Smooth muscle cell (in vitro differentiated cells): ENCODE measurements at regions not wholly inside any gene's neighbourhood (a gene's known extent, or its start where the extent isn't known, plus 50 kb on each side); places are given as distances from the start of the nearest gene placed in this dataset.

Experiments used
- DNase-seq: peaks from one replicate; lab custom pipeline; 2025; ENCODE audit not compliant: unreplicated experiment; lab: John Stamatoyannopoulos, UW
- H2AFZ ChIP-seq: fragments of 200-600 bp; sonication (generic); 2 replicates; pipeline ENCODE4 v1.6.0; 2016; ENCODE audit warnings: antibody characterized with exemption, low read depth, mild to moderate bottlenecking
- H3F3A ChIP-seq: fragments of 200-600 bp; sonication (generic); 2 replicates; pipeline ENCODE4 v1.6.0; 2017; ENCODE audit warnings: antibody characterized with exemption, low read depth
- H3K27ac ChIP-seq: fragments of 200-600 bp; sonication (generic); 2 replicates; pipeline ENCODE4 v1.5.1; 2016; ENCODE audit warnings: low read depth, mild to moderate bottlenecking
- H3K27me3 ChIP-seq: fragments of 200-600 bp; sonication (generic); 2 replicates; pipeline ENCODE4 v1.6.1; 2016; ENCODE audit warnings: low read depth, mild to moderate bottlenecking
- H3K36me3 ChIP-seq: fragments of 200-600 bp; sonication (generic); 2 replicates; pipeline ENCODE4 v1.5.1; 2016; ENCODE audit warnings: low read depth
- H3K4me1 ChIP-seq: fragments of 200-600 bp; sonication (generic); 2 replicates; pipeline ENCODE4 v1.5.1; 2016; ENCODE audit warnings: low read depth
- H3K4me2 ChIP-seq: fragments of 200-600 bp; sonication (generic); 2 replicates; pipeline ENCODE4 v1.6.0; 2016; ENCODE audit warnings: mild to moderate bottlenecking
- H3K4me3 ChIP-seq: fragments of 200-600 bp; sonication (generic); 2 replicates; pipeline ENCODE4 v1.5.1; 2016; ENCODE audit warnings: mild to moderate bottlenecking
- H3K79me2 ChIP-seq: fragments of 200-600 bp; sonication (generic); 2 replicates; pipeline ENCODE4 v1.6.0; 2016; ENCODE audit warnings: low read depth, mild to moderate bottlenecking
- H3K9ac ChIP-seq: fragments of 200-600 bp; sonication (generic); 2 replicates; pipeline ENCODE4 v1.6.0; 2016; ENCODE audit warnings: low read depth
- H3K9me3 ChIP-seq: fragments of 200-600 bp; sonication (generic); replicated peaks from 2 replicates; pipeline ENCODE4 v1.5.1; 2016; ENCODE audit warnings: low read depth
- H4K20me1 ChIP-seq: fragments of 200-600 bp; sonication (generic); 2 replicates; pipeline ENCODE4 v1.6.0; 2016; ENCODE audit warnings: low read depth
- CTCF ChIP-seq: fragments of 200-600 bp; sonication (generic); IDR thresholded peaks from 2 replicates; pipeline ENCODE4 v1.5.1; 2017; ENCODE audit warnings: borderline replicate concordance, mild to moderate bottlenecking, antibody characterized with exemption; ENCODE audit not compliant: insufficient read depth, poor library complexity, severe bottlenecking
- WGBS: methylation state at CpG from one replicate; pipeline ENCODE4 v1.1.7; 2016; ENCODE audit warnings: low lambda C conversion rate; 5-methylcytosine and 5-hydroxymethylcytosine counted together

GRCh38 chr5:153926201-153926600 lies 112.5 kb downstream of the FAM114A2 start:
- Histone ChIP-seq H3K36me3 (no peaks in the 10 kb centered on the region), H3K4me1 (no peaks in the 10 kb centered on the region), H3K79me2 (no peaks in the 10 kb centered on the region), H3K27me3 (no peaks in the 10 kb centered on the region), H3K9me3 (no peaks in the 10 kb centered on the region), H3K27ac (no peak overlapping the region), H4K20me1 (no peaks in the 10 kb centered on the region), H3F3A (no peaks in the 10 kb centered on the region), H3K9ac (no peak overlapping the region), H3K4me3 (no peak overlapping the region), H2AFZ (no peak overlapping the region), H3K4me2 (no peak overlapping the region)
- no peak for TF ChIP-seq CTCF
- no peak for DNase-seq

- Histone ChIP-seq H3K27ac (no peak overlapping the region), H3K4me1 (no peaks in the 10 kb centered on the region), H3K79me2 (no peaks in the 10 kb centered on the region), H3K27me3 (no peaks in the 10 kb centered on the region), H3K36me3 (no peaks in the 10 kb centered on the region), H3F3A (no peaks in the 10 kb centered on the region), H2AFZ (no peak overlapping the region), H3K9ac (no peak overlapping the region), H3K4me3 (no peak overlapping the region), H3K4me2 (no peak overlapping the region), H3K9me3 (no peaks in the 10 kb centered on the region), H4K20me1 (no peaks in the 10 kb centered on the region)
- TF ChIP-seq CTCF: no peak
- no peak for DNase-seq
- WGBS: 81% methylated on average over 1 of the region's 1 CpG
These were observed 119.5 kb downstream of the FAM114A2 start for GRCh38 chr5:153919161-153919560.

- H2AFZ ChIP-seq: no peak overlapping the region
- no peak for DNase-seq
- no peak for TF ChIP-seq CTCF
These were observed 131.4 kb downstream of the FAM114A2 start for GRCh38 chr5:153907170-153907775.

GRCh38 chr5:153905219-153905618 lies 133.5 kb downstream of the FAM114A2 start:
- Histone ChIP-seq H3K27me3 (peaks cover 4% of the 10 kb centered on the region), H3K27ac (no peak overlapping the region), H3K4me1 (peaks cover 5% of the 10 kb centered on the region), H3F3A (no peaks in the 10 kb centered on the region), H3K4me3 (no peak overlapping the region), H2AFZ (no peak overlapping the region), H3K36me3 (no peaks in the 10 kb centered on the region), H3K9me3 (no peaks in the 10 kb centered on the region), H4K20me1 (no peaks in the 10 kb centered on the region), H3K4me2 (no peak overlapping the region), H3K9ac (no peak overlapping the region), H3K79me2 (no peaks in the 10 kb centered on the region)
- TF ChIP-seq CTCF: no peak
- WGBS: 95% methylated on average over 1 of the region's 1 CpG
- no peak for DNase-seq

More at GRCh38 chr5:153907170-153907775, 131.4 kb downstream of the FAM114A2 start:
- no peaks in the 10 kb centered on the region for H3K36me3 ChIP-seq
- H3K9me3 ChIP-seq: no peaks in the 10 kb centered on the region
- no peak overlapping the region for H3K4me2 ChIP-seq
- H3K4me3 ChIP-seq: no peak overlapping the region
- no peak overlapping the region for H3K9ac ChIP-seq
- H3K79me2 ChIP-seq: no peaks in the 10 kb centered on the region
- no peaks in the 10 kb centered on the region for H3F3A ChIP-seq
- no peaks in the 10 kb centered on the region for H3K4me1 ChIP-seq
- H4K20me1 ChIP-seq: no peaks in the 10 kb centered on the region
- peaks cover 4% of the 10 kb centered on the region for H3K27me3 ChIP-seq
- no peak overlapping the region for H3K27ac ChIP-seq
